ENCODE measurements at regions not wholly inside any gene's neighbourhood (a gene's known extent, or its start where the extent isn't known, plus 50 kb on each side); places are given as distances from the start of the nearest gene placed in this dataset.

- no peak for DNase-seq
Measured at GRCh38 chr2:151153601-151154000, 108.1 kb downstream of the RBM43 start.

- DNase-seq: no peak
Measured at GRCh38 chr2:151150331-151151320, 111.0 kb downstream of the RBM43 start.

- no peak for DNase-seq
Measured at GRCh38 chr2:151138507-151138906, 123.2 kb downstream of the RBM43 start.

GRCh38 chr2:151137526-151137925 is 124.1 kb downstream of the RBM43 start:
- DNase-seq: no peak

- no peak for DNase-seq
Measured at GRCh38 chr2:151120011-151120410, 141.7 kb downstream of the RBM43 start.

GRCh38 chr2:151119374-151119773 is 142.3 kb downstream of the RBM43 start:
- DNase-seq: no peak

- no peak for DNase-seq
Measured at GRCh38 chr2:151118269-151118668, 143.4 kb downstream of the RBM43 start.

GRCh38 chr2:151114874-151115273 is 146.8 kb downstream of the RBM43 start:
- no peak for DNase-seq

- DNase-seq: no peak
Measured at GRCh38 chr2:151113318-151113717, 148.3 kb downstream of the RBM43 start.

GRCh38 chr2:151111599-151112278 is 149.9 kb downstream of the RBM43 start:
- no peak for DNase-seq

- DNase-seq: no peak
Measured at GRCh38 chr2:151106805-151107506, 154.7 kb downstream of the RBM43 start.

GRCh38 chr2:151103551-151103950 is 158.1 kb downstream of the RBM43 start:
- DNase-seq: no peak

- DNase-seq: no peak
Measured at GRCh38 chr2:151102226-151102625, 159.4 kb downstream of the RBM43 start.

GRCh38 chr2:151098841-151099240 is 162.8 kb downstream of the RBM43 start:
- DNase-seq: no peak

- DNase-seq: no peak
Measured at GRCh38 chr2:151097895-151098294, 163.8 kb downstream of the RBM43 start.

GRCh38 chr2:151097128-151097527 is 164.5 kb downstream of the RBM43 start:
- no peak for DNase-seq

- no peak for DNase-seq
Measured at GRCh38 chr2:151096235-151096634, 165.4 kb downstream of the RBM43 start.

- DNase-seq: no peak
Measured at GRCh38 chr2:151095463-151095862, 166.2 kb downstream of the RBM43 start.

- no peak for DNase-seq
Measured at GRCh38 chr2:151091583-151091982, 170.1 kb downstream of the RBM43 start.

- no peak for DNase-seq
Measured at GRCh38 chr2:151087377-151087776, 174.3 kb downstream of the RBM43 start.

- no peak for DNase-seq
Measured at GRCh38 chr2:151085181-151085611, 176.5 kb downstream of the RBM43 start.

GRCh38 chr2:151083856-151084795 is 177.5 kb downstream of the RBM43 start:
- DNase-seq: no peak
